Osteoblast (primary cell): ENCODE measurements at regions not wholly inside any gene's neighbourhood (a gene's known extent, or its start where the extent isn't known, plus 50 kb on each side); places are given as distances from the start of the nearest gene placed in this dataset.

Source experiments
- DNase-seq: peaks from one replicate; pipeline ENCODE4 v3.0.0; 2011; ENCODE audit warnings: low spot score, mixed read lengths; ENCODE audit not compliant: insufficient read length; ENCODE audit errors: missing footprints
- H2AFZ ChIP-seq: 2 replicates; pipeline ENCODE4 v1.6.0; 2011; ENCODE audit warnings: mild to moderate bottlenecking, low read length
- H3K27ac ChIP-seq: 2 replicates; pipeline ENCODE4 v1.5.1; 2011; ENCODE audit warnings: mild to moderate bottlenecking, low read depth, low read length, moderate library complexity
- H3K27me3 ChIP-seq: 2 replicates; pipeline ENCODE4 v1.6.0; 2012; ENCODE audit warnings: mild to moderate bottlenecking, control low read depth, inconsistent platforms, low read length, moderate library complexity; ENCODE audit not compliant: insufficient read depth
- H3K36me3 ChIP-seq: 2 replicates; pipeline ENCODE4 v1.5.1; 2011; ENCODE audit warnings: mild to moderate bottlenecking, low read length, control low read depth, moderate library complexity; ENCODE audit not compliant: insufficient read depth
- H3K4me1 ChIP-seq: 2 replicates; pipeline ENCODE4 v1.5.1; 2011; ENCODE audit warnings: mild to moderate bottlenecking, low read length, control low read depth, moderate library complexity; ENCODE audit not compliant: insufficient read depth
- H3K4me2 ChIP-seq: 2 replicates; pipeline ENCODE4 v1.6.0; 2011; ENCODE audit warnings: mild to moderate bottlenecking, low read length; ENCODE audit not compliant: insufficient read depth
- H3K4me3 ChIP-seq: fragments of 200-600 bp; sonication (generic); 3 replicates; pipeline ENCODE4 v1.5.1; 2012; ENCODE audit warnings: mild to moderate bottlenecking, low read length, inconsistent platforms; ENCODE audit not compliant: insufficient read depth
- H3K79me2 ChIP-seq: 2 replicates; pipeline ENCODE4 v1.6.0; 2012; ENCODE audit warnings: mild to moderate bottlenecking, low read length, control low read depth, inconsistent platforms; ENCODE audit not compliant: insufficient read depth
- H3K9me3 ChIP-seq: 2 replicates; pipeline ENCODE4 v1.5.1; 2011; ENCODE audit warnings: low read depth, low read length, control low read depth
- H4K20me1 ChIP-seq: 2 replicates; pipeline ENCODE4 v1.6.0; 2012; ENCODE audit warnings: mild to moderate bottlenecking, low read length, control low read depth; ENCODE audit not compliant: insufficient read depth
- TF ChIP-seq, protein P1 (sequence below): IDR thresholded peaks from 2 replicates; pipeline ENCODE4 v1.5.1; 2011; ENCODE audit warnings: mild to moderate bottlenecking, low read depth, low read length, moderate library complexity; ENCODE audit errors: extremely low read depth

DNA sequence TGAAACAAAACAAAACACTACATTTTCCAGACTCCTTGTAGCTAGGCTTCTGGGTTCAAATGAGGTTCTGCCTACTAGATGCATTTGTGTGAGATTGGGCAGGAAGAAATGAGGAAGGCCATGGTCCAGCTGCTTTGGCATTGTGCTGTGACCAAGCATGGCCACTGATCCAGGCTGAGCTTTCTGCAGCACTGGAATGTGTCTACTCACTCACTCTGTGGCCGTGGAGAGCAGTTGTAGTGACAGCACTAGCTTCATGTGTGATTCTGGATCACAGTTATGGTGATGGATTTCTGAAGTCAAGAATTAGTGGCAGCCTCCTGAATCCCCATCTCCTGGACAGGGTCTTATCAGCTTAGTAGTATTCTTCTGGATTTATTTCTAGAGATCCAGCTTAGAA, 358.9 kb downstream of the GPAT3 start:
- no peak for DNase-seq
- no peaks in the 10 kb centered on the region for H4K20me1 ChIP-seq
- peaks cover 10% of the 10 kb centered on the region for H3K4me1 ChIP-seq
- H3K9me3 ChIP-seq: no peaks in the 10 kb centered on the region
- no peaks in the 10 kb centered on the region for H3K79me2 ChIP-seq
- no peak overlapping the region for H3K27ac ChIP-seq
- H2AFZ ChIP-seq: no peak overlapping the region
- H3K27me3 ChIP-seq: no peaks in the 10 kb centered on the region
- H3K4me2 ChIP-seq: no peak overlapping the region
- TF ChIP-seq, protein P1, sequence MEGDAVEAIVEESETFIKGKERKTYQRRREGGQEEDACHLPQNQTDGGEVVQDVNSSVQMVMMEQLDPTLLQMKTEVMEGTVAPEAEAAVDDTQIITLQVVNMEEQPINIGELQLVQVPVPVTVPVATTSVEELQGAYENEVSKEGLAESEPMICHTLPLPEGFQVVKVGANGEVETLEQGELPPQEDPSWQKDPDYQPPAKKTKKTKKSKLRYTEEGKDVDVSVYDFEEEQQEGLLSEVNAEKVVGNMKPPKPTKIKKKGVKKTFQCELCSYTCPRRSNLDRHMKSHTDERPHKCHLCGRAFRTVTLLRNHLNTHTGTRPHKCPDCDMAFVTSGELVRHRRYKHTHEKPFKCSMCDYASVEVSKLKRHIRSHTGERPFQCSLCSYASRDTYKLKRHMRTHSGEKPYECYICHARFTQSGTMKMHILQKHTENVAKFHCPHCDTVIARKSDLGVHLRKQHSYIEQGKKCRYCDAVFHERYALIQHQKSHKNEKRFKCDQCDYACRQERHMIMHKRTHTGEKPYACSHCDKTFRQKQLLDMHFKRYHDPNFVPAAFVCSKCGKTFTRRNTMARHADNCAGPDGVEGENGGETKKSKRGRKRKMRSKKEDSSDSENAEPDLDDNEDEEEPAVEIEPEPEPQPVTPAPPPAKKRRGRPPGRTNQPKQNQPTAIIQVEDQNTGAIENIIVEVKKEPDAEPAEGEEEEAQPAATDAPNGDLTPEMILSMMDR: no peak
- no peak overlapping the region for H3K4me3 ChIP-seq
- no peaks in the 10 kb centered on the region for H3K36me3 ChIP-seq

DNA sequence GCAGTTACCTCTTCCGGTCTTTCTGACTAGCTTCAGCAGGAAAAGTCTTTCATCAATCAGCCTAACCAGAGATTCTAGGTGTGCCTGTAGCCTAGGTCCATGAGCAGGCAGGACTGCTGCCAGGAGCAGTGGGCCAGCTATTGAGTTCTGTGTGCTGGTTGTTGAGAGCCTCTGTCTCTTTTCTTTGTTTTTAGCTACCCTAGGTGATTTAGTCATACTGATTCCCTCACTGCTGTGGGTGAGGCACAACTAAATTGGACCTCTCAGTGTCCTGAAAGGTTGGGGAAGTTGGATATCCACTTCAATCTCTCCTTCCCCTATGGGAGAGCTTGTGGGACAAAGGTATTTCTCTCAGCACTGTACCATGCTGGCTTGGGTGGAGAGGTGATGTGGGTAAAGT, 354.9 kb downstream of the GPAT3 start:
- Histone ChIP-seq H3K4me3 (no peak overlapping the region), H3K9me3 (no peaks in the 10 kb centered on the region), H3K36me3 (no peaks in the 10 kb centered on the region), H3K27ac (peak overlapping the region; percentile 24), H2AFZ (peak overlapping the region; percentile 25), H4K20me1 (no peaks in the 10 kb centered on the region), H3K27me3 (no peaks in the 10 kb centered on the region), H3K79me2 (no peaks in the 10 kb centered on the region), H3K4me2 (peak overlapping the region; percentile 10), H3K4me1 (peaks cover 17% of the 10 kb centered on the region)
- no peak for DNase-seq
- TF ChIP-seq, protein P1: no peak

DNA sequence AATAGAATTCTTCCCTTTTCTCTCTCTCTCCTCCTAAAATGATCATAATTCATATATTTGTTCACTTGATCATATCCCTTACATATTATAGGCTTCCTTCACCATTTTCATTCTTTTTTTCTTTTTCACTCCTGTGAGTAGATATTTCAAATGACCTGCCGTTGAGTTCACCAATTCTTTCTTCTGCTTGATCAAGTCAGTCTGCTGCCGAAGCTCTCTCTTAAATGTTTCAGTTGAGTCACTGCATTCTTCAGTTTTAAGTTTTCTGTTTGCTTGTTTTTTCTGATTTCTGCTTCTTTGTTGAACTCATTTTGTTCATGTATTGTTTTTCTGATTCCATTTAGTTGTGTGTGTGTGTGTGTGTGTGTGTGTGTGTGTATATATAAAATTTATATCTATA, 354.3 kb downstream of the GPAT3 start:
- DNase-seq: no peak
- TF ChIP-seq, protein P1: no peak

DNA sequence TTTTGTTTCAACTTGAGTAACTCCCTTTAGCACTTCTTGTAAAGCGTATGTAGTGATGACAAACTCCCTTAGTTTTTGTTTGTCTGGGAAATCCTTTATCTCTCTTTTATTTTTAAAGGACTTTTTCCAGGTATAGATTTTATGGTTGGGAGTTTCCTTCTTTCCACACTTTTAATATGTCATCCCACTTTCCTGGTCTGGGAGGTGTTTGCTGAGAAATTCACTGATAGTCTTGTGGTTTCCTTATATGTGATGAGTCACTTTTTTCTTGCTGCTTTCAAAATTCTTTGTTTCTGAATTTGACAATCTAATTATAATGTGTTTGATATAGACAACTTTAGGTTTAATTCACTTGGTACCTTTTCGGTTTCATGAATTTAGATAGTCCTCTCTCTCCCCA, 353.9 kb downstream of the GPAT3 start:
- Histone ChIP-seq H3K27me3 (no peaks in the 10 kb centered on the region), H4K20me1 (no peaks in the 10 kb centered on the region), H2AFZ (no peak overlapping the region), H3K9me3 (no peaks in the 10 kb centered on the region), H3K4me1 (peaks cover 17% of the 10 kb centered on the region), H3K79me2 (no peaks in the 10 kb centered on the region), H3K4me2 (peak overlapping the region; percentile 72), H3K4me3 (peak overlapping the region; percentile 24), H3K27ac (peak overlapping the region; percentile 89), H3K36me3 (no peaks in the 10 kb centered on the region)
- TF ChIP-seq, protein P1: no peak
- DNase-seq: no peak

More for the DNA sequence above, 354.3 kb downstream of the GPAT3 start:
- H3K4me3 ChIP-seq: peak overlapping the region; percentile 24
- peaks cover 17% of the 10 kb centered on the region for H3K4me1 ChIP-seq
- no peaks in the 10 kb centered on the region for H3K79me2 ChIP-seq
- no peaks in the 10 kb centered on the region for H3K9me3 ChIP-seq
- H3K4me2 ChIP-seq: peak overlapping the region; percentile 72
- H2AFZ ChIP-seq: no peak overlapping the region
- no peaks in the 10 kb centered on the region for H3K27me3 ChIP-seq
- H3K36me3 ChIP-seq: no peaks in the 10 kb centered on the region
- H4K20me1 ChIP-seq: no peaks in the 10 kb centered on the region
- peak overlapping the region; percentile 89 for H3K27ac ChIP-seq
